ENCODE measurements at regions not wholly inside any gene's neighbourhood (a gene's known extent, or its start where the extent isn't known, plus 50 kb on each side); places are given as distances from the start of the nearest gene placed in this dataset.

- TF ChIP-seq CTCF (IDR thresholded peaks at IDR 0.05) (no peak), FOXP1 (CRISPR knock-in tag; IDR thresholded peaks at IDR 0.05; ENCODE audit: borderline replicate concordance) (no peak), SP1 (CRISPR knock-in tag; conservative IDR thresholded peaks at IDR 0.05) (no peak), ZNF121 (CRISPR knock-in tag; IDR thresholded peaks at IDR 0.05) (no peak), ATF1 (CRISPR knock-in tag; IDR thresholded peaks at IDR 0.05) (no peak), NFATC4 (CRISPR knock-in tag; IDR thresholded peaks at IDR 0.05) (no peak), ZNF512 (CRISPR knock-in tag; IDR thresholded peaks at IDR 0.05; ENCODE audit: borderline replicate concordance) (no peak), TEAD1 (CRISPR knock-in tag; IDR thresholded peaks at IDR 0.05) (no peak), ZNF671 (CRISPR knock-in tag; IDR thresholded peaks at IDR 0.05) (no peak), EMX1 (CRISPR knock-in tag; IDR thresholded peaks at IDR 0.05) (no peak)
Measured at GRCh38 chr6:95882371-95882770, 133.4 kb upstream of the FUT9 start.
